ENCODE measurements at regions not wholly inside any gene's neighbourhood (a gene's known extent, or its start where the extent isn't known, plus 50 kb on each side); places are given as distances from the start of the nearest gene placed in this dataset.

DNA sequence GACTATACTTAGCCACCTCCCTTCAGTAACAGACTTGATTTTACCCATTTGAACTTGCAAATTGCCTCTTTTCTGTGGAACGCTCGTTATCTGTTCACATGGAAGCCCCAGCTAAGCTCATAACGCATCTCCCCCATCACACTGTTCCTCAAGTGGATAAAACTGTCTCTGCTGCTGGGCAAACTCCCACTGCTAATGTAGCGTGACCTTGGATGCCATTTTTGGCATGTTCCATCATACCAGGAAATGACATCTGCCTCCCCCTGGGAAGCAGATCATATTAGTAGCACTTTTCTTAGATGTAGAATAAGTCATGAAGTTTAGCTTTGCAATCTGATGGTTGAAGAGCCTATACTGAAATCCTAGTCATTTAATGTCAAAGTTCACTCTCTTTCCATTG, 528.7 kb upstream of the PLXNA2 start:
- no peak for DNase-seq

DNA sequence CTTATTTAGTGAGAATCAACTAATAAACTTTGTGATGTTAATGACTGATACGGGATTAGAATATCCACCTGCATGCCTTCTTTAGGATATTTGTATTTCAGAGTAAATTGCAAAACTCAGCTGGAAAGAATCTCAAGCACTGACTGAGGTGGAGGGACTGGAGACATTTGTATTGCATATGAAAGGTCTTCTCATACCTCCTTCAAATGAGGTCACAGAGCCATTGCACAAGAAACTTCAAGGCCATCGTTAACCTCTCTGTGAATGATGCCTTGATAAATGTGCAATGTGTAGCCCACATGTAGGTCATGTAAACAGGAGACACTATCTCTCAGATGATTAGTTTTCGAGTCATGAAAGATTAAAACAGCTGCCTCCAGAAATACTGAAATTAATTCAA, 531.7 kb upstream of the PLXNA2 start:
- DNase-seq, result no peak

DNA sequence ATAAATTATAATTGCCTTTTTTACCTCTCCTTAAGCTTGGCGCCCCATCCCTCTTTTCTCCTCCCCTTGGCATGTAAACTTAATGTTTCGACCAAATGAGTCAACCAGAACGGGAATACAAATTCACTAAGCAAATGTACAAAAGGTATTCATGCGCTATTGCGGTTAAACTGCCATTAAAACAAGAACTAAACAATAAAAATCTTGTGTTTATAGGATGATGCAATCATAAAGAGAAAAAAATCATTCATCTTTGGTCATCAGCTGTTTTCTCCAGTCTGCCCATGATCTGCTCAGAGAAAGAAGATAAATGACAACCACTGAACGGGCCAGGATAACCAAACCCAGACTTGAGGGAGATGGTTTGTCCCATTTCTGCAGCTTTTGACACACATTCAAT, 534.2 kb upstream of the PLXNA2 start:
- no peak for DNase-seq

DNA sequence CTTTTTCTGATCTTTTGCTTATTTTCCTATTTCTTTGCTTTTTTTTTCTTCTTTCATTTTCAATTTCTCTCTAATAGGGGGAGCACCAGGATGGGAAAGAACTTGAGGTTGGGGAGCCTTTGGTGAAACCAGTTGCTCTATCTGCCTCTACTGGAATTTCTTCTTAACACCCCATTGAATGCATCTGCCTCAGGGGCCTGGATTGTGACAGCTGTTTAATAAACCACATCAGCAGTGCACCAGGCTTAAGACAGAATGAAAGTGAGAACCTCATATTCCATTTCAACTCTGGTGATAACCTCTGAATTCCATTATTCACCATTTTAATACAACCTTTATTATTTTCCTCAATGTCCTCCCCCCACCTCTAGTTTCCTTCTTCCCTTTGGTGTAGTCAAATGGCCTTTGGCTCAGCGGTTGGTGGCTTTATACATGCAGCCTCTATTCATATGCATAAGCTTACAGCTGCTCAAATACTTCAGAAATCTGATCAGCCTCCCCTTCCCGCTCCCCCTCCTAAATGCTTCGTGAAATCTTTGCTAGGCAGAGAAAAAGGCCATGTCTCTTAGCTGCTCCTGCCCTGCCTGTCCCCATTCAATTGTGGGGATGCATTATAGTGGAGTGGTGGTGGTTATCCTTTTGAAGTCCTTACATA, 537.3 kb upstream of the PLXNA2 start:
- no peak for DNase-seq

DNA sequence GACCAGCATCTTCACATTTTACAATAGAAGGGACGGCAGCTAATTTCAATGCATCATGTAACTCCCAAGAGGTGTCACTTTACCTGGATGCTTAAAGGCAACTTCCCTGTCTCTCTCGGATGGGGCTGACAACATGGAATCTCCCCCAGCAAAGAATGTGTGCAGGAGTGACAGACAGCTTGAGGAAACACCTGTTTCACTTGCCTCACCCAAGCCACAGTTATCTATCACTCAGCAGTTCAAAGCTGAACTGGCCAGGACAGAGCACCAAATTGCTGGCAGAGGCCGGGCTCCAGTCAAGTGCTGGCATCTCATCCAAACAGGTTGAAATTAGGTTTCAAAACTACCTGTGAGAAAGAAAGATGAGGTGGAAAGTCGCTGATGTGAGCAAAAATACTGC, 538.0 kb upstream of the PLXNA2 start:
- DNase-seq, result no peak

DNA sequence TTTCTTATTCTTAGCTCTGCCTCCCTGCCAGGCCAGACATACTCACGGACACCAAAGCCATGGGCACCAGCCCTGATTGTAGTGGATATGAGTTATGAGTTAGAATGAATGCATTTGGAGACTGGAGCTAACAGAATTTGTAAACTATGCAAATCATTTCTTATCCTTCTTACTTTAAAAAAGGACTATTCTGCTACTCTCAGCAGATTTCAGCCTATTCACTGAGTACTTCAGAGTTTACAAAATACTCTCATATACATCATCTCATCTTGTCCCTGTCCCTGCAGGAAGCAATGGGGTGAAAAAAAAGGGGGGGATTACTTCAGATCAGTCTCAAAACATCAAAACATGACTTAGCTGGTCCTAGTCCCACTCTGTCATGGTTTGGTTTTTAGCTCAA, 541.4 kb upstream of the PLXNA2 start:
- DNase-seq, result no peak

DNA sequence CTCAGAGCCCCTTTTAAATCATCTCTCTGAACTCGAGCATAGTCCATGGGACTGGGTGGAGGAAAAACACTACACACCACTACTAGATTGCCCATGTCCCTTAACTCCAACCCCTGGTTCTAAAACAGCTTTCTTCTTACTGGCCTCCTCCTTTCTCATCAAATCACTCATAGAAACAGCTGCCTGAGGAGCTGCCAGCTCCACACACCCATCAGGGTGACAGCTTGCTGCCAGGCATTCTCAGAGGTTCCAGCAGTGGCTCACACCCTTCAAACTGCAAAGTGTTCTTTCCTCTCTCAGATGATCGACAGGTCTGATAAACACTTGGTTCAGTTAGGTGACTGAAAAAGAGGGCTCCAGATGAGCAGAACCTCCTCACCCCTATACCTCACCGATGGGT, 543.0 kb upstream of the PLXNA2 start:
- DNase-seq, result no peak

DNA sequence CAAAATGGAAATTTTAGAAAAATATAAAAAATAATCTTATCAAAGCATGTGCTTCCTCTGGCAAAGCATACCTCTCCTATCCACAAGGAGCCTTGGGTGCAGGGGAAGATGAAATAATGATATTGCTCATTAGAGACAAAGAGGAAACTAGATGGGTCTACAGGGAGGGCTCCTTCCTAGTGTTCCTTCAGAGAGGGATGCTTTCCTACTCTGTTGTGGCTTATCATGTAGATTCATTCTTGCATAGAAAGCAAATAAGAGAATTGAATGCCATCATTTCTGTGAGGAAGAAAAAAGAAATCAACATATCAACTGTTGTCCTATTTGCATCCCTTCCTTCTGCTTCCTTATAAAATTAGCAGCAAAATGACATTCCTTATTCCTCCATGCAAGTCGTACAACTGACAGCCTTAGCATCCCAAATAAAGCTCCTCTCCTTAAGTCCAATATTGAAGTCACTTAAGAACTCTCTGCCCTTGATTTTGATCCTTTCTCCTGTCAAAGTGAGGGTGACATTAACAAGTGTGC, 543.9 kb upstream of the PLXNA2 start:
- no peak for DNase-seq

DNA sequence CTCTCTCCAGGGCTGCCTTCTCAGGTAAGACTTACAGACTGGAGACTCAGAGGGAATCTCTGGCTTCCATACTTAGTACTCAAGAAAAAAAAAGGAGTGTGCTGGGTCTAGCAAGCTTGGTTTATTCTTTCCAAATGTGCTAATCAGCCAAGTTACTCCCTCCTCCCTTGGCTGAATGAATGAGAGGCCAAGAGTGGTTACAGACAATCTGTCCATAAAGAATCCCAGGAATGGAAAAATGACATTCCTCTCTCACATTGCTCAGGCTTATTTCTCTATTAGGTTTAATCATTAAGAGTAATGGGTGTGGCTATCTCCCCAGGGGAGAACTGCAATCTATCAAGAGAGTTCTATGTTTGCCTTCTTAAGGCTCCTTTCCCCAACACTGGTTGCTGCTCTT, 547.3 kb upstream of the PLXNA2 start:
- DNase-seq, result no peak

DNA sequence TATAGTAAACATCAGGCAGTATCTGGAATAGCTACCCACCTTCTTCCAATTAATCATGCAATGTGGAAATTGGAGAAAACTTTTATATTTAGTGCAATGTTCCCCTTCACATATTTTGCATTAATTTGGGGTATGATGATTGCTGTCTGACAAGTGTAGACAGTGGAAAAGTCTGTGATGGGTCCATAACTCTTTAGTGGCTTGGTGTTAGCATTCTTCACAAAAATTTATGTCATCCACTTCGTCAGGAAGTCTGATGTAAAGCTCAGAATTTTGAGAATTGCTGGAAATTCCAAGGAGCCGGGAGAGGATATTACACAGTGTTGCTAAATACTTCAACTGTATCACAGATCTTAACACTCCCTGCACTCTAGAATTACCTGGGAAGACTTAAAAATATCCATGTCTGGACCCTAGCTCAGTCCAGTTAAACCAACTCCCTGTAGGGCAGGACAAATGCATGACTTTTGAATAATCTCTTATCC, 549.7 kb upstream of the PLXNA2 start:
- DNase-seq, result no peak

DNA sequence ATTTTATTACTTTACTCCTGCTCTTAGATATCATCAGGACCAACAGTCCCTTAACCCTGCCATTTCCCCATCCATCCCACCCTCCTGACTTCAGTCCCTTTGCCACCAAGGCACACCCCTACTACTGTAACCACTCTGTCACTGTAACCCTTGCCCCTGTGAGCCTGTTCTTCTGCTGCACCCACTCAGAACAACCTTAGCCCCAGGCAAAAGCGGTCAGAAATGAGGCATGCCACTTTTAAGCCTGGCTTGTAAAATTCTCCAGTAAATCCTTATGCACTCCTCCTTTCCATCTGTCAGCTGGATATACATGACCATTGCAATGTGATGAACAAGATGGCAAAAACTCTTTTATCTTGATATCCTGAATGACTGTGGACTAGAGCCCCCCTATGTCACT, 555.0 kb upstream of the PLXNA2 start:
- no peak for DNase-seq

DNA sequence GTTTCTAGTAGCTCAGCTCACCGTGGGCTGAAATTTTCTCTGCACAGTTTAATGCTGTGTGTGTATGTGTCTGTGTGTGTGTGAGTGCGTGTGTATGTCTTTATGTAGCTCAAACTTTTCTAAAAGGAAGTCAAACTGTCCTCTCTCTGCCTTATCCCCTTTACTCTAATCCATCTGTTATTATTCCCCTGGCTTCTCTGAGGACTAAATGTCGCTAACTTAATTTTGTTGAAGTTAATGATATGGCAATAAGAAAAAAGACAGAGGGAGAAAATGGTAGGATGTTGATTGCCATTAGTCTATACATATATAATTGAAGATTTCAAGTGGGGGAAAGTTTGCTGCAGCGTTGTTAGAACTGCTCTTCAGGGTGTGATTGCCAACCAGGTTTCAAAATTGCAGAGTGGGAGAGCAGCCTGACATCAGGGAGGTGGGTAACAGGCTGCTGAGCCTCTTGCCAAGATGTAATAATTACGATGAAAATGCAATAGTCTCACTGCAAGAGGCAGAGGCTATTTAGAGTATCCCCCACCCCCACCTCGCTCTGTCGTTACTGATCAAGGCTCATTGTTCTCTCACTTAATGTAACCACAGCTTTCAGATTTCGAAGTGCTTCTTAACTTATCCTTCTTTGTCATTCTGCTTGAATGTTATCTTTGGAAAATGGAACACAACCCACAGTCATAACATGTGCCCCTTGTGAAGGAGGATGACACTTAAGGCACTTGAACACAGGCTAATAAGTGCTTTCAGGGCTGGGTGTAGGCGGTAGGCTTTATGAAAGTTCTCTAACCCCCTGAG, 559.0 kb upstream of the PLXNA2 start:
- peak in 1 of 51 donors; percentile 56 for DNase-seq

DNA sequence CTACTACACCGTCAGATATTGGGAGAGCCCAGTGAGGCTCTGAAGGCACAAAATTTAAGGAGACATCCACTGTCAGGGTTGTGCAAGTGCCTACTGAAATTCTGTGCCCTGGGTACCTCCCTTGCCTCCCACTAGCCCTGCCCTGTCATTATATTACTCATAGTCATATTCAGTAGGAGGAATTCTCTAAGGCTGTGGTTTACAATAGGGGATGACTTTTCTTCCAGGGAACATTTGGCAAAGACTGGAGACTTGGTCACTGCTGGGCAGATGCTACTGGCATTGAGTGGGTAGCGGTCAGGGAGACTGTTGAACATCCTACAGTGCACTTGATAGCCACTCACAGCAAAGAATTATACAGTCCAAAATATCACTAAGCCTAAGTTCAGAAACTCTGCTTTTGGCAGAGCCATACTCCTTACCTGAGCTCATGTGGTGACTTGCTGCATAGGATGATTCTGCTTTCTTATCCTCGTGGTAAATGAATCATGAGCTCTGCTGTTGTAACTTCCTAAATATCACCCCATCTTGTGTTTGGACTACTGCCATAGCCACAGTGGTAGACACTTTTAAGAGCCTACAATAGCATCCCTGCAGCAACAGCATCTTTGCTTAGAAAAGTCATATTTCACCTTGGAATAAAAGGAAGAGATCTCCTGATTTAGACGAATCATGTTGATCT, 563.4 kb upstream of the PLXNA2 start:
- peak in 2 of 51 donors; percentile 10 to 43 for DNase-seq

DNA sequence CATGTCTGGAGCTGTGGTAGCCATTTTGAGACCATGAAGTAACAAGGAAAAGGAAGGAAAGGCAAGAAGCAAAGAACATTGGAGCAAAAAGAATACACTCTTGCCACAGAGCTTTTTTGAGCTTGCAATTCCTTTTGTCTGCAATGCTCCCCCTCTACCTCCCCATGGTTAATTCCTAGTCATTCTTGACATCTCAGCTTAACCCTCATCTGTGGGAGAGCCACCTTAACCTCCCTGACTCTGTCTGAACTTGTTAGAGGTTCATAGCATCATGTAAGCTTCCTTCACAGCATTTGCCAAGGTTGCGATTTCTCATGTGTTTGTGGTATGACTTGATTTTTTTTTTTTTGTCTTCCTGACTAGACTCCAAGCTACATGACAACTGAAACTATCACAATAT, 564.1 kb upstream of the PLXNA2 start:
- no peak for DNase-seq

DNA sequence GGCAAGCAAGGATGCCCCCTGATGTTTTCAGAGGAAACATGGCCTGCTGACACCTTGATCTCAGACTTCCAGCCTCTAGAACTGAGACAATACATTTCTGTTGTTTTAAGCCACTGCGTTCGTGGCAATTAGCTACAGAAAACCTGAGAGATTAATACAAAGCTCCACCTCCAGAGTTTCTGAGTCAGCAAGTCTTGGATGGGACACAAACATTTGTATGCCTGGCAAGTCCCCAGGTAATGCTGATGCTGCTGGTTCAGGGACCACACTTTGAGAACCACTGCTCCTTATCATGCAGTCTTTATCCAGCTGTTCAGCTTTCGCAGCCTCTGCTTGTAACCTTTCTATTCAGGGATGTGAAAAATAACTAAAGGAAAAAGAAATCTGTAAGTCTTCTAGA, 565.7 kb upstream of the PLXNA2 start:
- peak in 1 of 51 donors; percentile 21 for DNase-seq

DNA sequence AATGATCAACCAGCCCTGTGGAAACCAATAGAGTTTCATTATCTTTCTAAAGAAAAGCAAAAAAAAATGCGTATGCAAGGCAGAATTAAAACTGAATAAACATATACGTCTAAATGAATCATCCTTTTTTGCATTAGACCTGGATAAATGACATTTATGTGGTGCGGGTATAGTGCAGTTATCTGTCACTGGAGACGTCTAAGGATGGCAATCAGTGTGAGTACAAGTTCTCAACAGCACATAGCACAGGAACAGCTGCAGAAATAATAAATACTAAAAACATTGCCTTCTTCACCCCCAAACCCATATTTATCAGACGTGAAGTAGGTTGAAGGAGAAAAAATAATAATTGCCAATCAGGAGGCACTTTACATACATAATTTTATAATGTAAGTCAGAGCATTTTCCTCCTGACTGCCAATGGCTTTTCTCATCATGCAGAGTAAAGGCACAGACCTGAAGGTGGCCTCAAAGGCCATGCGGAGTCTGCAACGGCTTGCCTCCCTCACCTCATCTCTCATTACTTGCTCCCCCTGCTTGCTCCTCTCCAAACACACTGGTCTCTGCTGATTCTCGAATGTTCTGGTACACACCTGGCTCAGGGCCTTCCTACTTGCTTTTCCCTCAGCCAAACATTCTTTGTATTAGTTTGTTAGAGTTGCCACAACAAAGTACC, 574.7 kb upstream of the PLXNA2 start:
- no peak for DNase-seq

DNA sequence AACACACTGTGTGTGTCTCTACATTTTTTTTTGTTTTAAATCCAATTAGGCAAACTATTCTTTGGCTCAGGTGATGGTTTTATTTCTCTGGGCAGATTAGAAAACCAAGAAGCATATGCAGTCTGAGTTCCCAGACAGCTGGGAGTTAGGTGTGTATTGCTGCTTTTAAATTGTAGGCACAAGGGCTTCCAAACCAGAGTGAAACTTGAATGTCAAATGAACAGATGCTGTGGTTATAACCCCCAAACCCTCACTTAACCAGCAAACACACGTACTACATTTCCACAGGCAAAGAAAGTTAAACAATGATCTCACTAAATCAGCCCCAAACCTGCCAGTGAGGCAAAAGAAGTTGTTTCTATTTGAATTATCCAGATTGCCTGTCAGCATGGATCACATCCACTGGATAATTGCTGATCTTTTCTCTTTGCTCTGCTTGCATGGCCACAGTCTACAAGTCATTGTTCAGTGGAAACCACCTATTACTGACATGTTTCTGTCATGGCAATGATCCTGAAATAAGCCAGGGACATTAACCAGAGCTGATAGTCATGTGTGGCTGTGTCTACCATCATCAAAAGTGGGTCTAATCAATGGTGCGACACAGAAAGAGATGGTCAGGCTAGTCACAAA, 576.5 kb upstream of the PLXNA2 start:
- DNase-seq, result no peak

DNA sequence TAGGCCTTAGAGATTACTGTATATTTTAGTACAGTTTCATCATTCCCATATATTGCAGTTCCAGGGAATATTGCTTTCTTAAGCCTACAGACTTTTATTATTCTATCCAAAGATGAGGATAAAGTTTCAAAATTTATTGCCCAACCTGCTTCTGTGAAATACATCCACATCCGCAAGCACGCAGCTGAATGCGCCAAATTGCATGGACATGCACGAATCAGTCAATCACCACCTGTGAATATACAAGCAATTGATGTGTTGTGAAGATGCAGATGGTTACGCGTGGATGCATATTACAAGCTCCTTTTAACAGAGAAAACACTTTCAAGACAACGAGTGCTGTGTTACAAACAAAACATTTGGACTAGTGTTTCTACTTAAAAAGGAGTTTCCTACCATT, 577.8 kb upstream of the PLXNA2 start:
- DNase-seq, result no peak

DNA sequence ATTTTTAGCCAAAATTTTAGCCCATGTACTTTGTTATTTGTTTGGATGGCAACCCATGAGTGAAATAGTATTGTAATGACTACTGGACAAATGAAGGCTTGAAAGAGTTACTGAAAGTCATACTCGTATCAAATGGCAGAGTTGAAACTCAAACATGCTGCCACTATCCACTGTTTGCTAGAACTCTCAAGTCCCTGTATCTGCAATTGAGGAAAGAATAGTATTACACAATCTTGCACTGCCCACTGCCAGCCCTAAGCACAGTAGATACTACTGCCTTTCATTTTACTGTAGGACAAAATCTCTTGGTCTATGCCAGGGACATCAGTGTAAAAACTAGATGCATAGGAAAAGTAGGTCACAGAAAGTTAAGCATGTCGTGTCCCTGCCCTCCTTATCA, 581.1 kb upstream of the PLXNA2 start:
- DNase-seq, result no peak

DNA sequence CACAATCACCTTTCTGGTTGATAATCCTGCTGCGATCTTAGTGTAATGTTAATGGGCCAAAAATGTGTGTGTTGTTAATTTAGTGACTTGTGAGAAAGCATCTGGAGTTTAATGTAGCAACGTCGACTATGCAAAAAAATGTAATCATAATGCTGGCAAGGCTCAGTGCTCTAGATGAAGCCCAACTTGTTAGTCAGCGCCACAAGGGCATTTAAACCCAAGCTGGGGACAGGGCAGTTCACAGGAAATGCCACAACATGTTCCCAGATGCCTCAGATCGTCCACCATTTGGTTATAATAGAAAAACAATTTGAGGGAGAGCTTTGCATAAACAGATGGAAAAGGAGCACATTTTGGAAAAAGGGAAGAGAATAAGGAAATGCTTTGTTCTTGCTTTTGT, 585.4 kb upstream of the PLXNA2 start:
- DNase-seq, result no peak

DNA sequence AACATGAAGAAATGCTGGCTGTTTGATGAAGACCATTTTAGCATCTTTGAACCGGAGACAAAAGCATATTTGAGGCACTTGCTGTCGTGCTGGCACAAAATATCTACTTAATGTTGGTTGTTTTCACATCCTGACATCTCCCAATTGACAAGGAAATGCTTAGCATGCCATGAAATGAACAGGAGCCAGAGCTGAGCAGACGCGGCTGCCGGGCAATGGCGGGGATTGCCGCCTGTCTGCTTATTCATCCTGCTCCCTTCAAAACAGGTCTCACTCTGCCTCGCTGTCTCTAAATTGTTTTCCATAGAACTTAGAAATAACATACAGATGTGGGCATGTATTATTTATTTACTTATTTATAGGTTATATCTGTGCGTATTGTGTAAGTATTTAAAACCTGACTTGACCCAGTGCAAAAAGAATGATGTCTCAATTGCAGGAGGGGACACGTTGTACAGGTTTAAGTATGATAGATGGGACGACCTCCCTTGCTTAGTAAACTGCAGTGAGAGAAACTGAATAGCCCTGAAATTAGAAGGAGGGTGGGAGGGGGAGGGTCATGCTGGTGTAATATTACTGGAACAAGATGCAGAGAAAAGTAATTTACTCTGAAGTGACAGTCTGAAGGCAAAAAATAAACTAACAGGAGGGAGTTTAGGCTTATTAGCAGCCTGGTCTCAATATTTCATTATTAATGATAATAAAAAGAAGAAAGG, 590.4 kb upstream of the PLXNA2 start:
- DNase-seq, result peak in 2 of 51 donors; percentile 0 to 1

Measured in hypothalamus (tissue), 51 donors.